Forelimb muscle (tissue), 1 donor: ENCODE measurements at regions not wholly inside any gene's neighbourhood (a gene's known extent, or its start where the extent isn't known, plus 50 kb on each side); places are given as distances from the start of the nearest gene placed in this dataset.

Experiments
- DNase-seq: peaks from one replicate; pipeline ENCODE4 v3.0.0-alpha.2; 2013; ENCODE audit warnings: low read depth

- DNase-seq: no peak
These were observed 481.4 kb downstream of the SUCLA2 start for GRCh38 chr13:47519626-47520025.

GRCh38 chr13:47518530-47518929 is 482.5 kb downstream of the SUCLA2 start:
- DNase-seq: no peak

- no peak for DNase-seq
These were observed 489.4 kb downstream of the SUCLA2 start for GRCh38 chr13:47511647-47512046.

- no peak for DNase-seq
These were observed 492.4 kb downstream of the SUCLA2 start for GRCh38 chr13:47508527-47509228.

GRCh38 chr13:47503475-47503874 is 497.6 kb downstream of the SUCLA2 start:
- DNase-seq: no peak

- no peak for DNase-seq
These were observed 498.9 kb downstream of the SUCLA2 start for GRCh38 chr13:47502166-47502565.

GRCh38 chr13:47499358-47500150 is 501.5 kb downstream of the SUCLA2 start:
- DNase-seq: no peak

GRCh38 chr13:47484548-47484947 is 516.5 kb downstream of the SUCLA2 start:
- DNase-seq: no peak

- DNase-seq: no peak
These were observed 519.5 kb downstream of the SUCLA2 start for GRCh38 chr13:47481536-47481935.

- DNase-seq: no peak
These were observed 520.1 kb downstream of the SUCLA2 start for GRCh38 chr13:47480951-47481350.

- no peak for DNase-seq
These were observed 521.0 kb downstream of the SUCLA2 start for GRCh38 chr13:47480121-47480520.

- DNase-seq: no peak
These were observed 522.1 kb downstream of the SUCLA2 start for GRCh38 chr13:47478985-47479384.

GRCh38 chr13:47475441-47475948 is 525.6 kb downstream of the SUCLA2 start:
- DNase-seq: no peak

- DNase-seq: no peak
These were observed 526.2 kb downstream of the SUCLA2 start for GRCh38 chr13:47474839-47475238.

- no peak for DNase-seq
These were observed 526.7 kb downstream of the SUCLA2 start for GRCh38 chr13:47474326-47474725.

GRCh38 chr13:47472516-47472915 is 528.6 kb downstream of the SUCLA2 start:
- DNase-seq: no peak

GRCh38 chr13:47463726-47464125 is 537.3 kb downstream of the SUCLA2 start:
- no peak for DNase-seq

- no peak for DNase-seq
These were observed 538.1 kb downstream of the SUCLA2 start for GRCh38 chr13:47463002-47463401.

- DNase-seq: no peak
These were observed 539.3 kb downstream of the SUCLA2 start for GRCh38 chr13:47461816-47462215.

- no peak for DNase-seq
These were observed 541.6 kb downstream of the SUCLA2 start for GRCh38 chr13:47459512-47459911.

GRCh38 chr13:47457626-47458025 is 543.4 kb downstream of the SUCLA2 start:
- DNase-seq: no peak

- DNase-seq: no peak
These were observed 545.4 kb downstream of the SUCLA2 start for GRCh38 chr13:47455626-47456025.

- DNase-seq: no peak
These were observed 546.1 kb downstream of the SUCLA2 start for GRCh38 chr13:47454986-47455385.
